B cell (primary cell): ENCODE measurements at regions not wholly inside any gene's neighbourhood (a gene's known extent, or its start where the extent isn't known, plus 50 kb on each side); places are given as distances from the start of the nearest gene placed in this dataset.

Source experiments
- CTCF ChIP-seq: fragments of 200-600 bp; IDR thresholded peaks from one replicate; pipeline ENCODE4 v1.8.0; 2022; ENCODE audit warnings: antibody characterized with exemption, mild to moderate bottlenecking
- EZH2 ChIP-seq: IDR thresholded peaks from 2 replicates; pipeline ENCODE4 v1.6.1; 2012; ENCODE audit warnings: borderline replicate concordance, low read depth, mild to moderate bottlenecking, moderate library complexity, low read length; ENCODE audit not compliant: insufficient read depth, poor library complexity, severe bottlenecking

GRCh38 chr10:128345353-128345752 lies 219.1 kb upstream of the MKI67 start:
- TF ChIP-seq CTCF (no peak), EZH2 (no peak)
